Epithelial cell of esophagus (primary cell): ENCODE measurements at regions not wholly inside any gene's neighbourhood (a gene's known extent, or its start where the extent isn't known, plus 50 kb on each side); places are given as distances from the start of the nearest gene placed in this dataset.

ENCODE experiments used
- DNase-seq: peaks from one replicate; pipeline ENCODE4 v3.0.0; 2010; ENCODE audit warnings: low read depth
- H3K4me3 ChIP-seq: 2 replicates; pipeline ENCODE4 v1.5.1; 2011; ENCODE audit warnings: mild to moderate bottlenecking, low read length, control low read depth
- TF ChIP-seq, protein P1 (sequence below): IDR thresholded peaks from 2 replicates; pipeline ENCODE4 v1.5.1; 2011; ENCODE audit warnings: low read depth, mild to moderate bottlenecking, low read length, control low read depth, inconsistent platforms; ENCODE audit not compliant: insufficient read depth; ENCODE audit errors: missing control alignments

DNA sequence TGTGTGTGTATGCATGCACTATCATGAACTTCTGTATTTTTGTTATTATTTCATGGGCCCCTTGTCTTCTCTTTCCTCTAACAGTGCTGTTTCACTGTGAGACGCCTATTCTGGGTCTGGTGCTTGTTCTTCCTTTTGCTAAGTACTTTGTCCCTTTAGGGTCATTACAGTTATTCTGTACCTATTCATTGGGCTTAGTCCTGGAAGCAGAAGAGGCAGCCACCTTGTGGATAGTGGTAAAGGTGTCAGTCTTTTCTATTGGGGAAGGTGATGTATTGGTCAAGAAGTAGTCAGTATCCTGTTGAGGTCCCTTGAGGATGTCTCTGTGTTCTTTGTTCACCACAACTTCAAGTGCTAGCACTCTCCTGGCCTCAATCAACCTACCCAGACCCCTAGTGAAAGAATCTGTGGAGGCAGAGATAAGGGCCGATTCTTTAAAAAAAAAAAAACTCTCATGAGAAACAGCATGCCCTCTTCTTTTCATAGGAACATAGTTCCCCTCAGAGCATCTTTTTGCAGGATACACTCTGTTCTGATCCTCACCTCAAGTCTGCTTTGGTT, 593.8 kb downstream of the SPRY1 start:
- TF ChIP-seq, protein P1, sequence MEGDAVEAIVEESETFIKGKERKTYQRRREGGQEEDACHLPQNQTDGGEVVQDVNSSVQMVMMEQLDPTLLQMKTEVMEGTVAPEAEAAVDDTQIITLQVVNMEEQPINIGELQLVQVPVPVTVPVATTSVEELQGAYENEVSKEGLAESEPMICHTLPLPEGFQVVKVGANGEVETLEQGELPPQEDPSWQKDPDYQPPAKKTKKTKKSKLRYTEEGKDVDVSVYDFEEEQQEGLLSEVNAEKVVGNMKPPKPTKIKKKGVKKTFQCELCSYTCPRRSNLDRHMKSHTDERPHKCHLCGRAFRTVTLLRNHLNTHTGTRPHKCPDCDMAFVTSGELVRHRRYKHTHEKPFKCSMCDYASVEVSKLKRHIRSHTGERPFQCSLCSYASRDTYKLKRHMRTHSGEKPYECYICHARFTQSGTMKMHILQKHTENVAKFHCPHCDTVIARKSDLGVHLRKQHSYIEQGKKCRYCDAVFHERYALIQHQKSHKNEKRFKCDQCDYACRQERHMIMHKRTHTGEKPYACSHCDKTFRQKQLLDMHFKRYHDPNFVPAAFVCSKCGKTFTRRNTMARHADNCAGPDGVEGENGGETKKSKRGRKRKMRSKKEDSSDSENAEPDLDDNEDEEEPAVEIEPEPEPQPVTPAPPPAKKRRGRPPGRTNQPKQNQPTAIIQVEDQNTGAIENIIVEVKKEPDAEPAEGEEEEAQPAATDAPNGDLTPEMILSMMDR, result no peak
- no peak overlapping the region for H3K4me3 ChIP-seq
- DNase-seq, result no peak

DNA sequence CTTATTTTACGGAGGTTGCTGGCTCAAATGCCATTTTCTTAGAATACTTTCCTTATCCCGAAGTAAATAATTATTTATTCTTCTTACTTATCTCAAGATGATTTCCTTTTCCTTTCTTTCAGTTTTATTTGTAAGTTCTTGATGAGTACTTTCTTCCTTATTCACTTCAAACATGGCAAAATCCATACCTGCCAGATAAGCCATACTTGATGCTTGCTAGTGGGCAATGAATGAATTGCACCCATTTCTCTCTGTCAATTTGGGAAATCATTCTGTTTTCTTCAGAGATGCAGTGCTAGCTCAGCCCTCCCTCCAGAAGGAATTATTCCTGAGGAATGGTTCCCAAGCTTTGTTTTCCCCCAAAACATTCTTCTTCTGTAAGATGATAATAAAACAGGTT, 598.3 kb downstream of the SPRY1 start:
- no peak for DNase-seq
- H3K4me3 ChIP-seq, result no peak overlapping the region
- TF ChIP-seq, protein P1, result peak; percentile 34

DNA sequence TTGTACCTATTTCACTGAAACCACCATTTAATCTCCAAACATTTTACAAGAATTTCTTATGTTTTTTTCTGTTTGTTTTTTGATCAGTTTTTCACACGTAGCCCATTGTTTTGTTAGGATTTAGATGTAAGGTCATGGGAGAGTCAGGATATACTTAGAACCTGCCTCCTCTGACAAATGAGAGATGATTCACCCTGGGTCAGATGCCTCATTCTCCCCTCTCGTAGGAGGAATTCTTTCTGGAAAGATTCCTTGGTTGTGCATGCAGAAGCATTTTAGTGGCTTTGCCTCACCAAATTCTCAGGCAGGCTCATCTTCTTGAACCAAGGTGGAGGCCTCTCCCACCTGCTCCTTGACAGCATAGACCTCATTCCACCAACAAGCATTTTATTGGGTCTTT, 599.3 kb downstream of the SPRY1 start:
- TF ChIP-seq, protein P1, result no peak
- no peak overlapping the region for H3K4me3 ChIP-seq
- DNase-seq, result peak; percentile 77

DNA sequence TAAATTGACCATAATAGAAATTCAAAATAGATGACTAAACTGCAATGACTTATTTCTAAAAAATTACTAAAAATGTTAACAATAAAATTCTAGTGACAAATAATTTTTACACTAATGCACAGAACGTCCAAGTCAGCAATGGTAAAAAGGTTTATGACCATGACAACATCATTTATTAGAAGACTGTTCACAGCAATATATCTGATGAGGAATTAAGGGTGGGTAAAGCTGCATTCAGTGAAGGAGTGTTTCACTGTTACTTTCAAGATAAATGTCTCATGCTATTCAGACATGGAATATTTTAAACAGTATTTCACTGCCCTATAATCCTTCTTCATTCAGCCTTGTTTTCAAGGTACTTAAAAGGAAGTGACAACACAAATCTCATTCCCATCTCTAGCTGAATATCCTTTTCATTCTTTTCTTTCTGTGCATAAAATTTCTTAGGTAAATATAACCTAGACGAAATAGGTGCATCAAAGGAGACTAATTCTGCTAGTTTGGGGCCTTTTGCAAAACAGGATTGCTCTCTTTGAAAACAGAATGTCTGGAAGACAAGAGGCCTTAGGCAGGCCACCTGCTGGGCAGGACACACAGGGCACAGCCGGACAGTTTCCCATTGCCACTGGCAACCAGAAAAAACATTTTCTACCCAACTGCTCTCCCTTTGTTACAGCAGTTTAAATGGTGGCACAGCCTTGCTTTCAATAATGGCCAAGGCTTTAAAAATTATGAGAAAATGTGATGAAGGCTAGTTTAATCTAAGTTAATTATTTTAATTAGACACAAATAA, 600.3 kb downstream of the SPRY1 start:
- TF ChIP-seq, protein P1, result no peak
- no peak overlapping the region for H3K4me3 ChIP-seq
- DNase-seq, result no peak

DNA sequence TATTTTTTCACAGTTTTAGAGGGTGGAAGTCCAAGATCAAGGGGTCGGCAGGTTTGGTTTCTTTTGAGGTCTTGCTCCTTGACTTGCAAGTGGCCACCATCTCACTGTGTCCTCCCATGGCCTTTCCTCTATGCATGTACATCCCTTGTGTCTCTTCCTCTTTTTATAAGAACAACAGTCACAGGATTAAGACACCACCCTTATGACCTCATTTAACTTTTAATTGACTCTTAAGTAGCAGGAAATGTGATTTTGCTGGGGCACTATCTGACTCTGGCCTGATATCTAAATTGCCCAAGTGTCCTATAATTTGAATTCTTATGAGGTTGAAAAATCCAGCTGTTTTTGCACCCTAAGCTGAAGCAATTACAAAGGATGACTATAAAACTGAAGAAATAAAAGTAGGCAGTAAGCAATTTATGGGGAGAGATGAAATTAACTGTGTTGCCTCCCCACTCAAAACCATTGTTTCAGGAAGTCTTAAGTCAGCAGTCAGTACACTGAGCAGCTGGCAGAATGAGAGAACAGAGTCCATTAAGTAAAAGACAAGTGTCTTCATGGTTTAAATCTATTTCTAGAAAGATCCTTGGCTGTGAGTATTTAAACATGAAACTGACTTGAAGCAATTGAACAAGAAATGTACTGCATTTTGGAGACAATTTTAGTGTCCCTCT, 601.3 kb downstream of the SPRY1 start:
- no peak for DNase-seq
- no peak overlapping the region for H3K4me3 ChIP-seq
- TF ChIP-seq, protein P1, result no peak

DNA sequence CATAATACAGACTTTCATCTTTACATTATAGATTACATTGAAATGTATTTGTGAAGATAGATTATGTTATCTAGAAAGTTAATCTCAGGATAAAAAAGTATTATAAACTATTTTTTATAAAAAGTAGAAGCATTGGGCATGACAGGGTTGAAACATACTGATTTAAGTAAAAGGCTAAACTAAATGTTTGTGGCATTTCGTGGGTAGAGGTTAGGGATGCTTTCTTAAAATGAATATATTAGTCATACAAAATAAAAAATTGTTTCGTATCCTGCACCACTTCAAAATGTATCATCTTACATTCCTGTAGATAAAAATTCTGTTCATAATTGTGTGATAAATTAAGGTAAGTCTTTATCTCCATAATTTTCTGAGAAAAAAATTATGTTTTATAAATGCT, 603.6 kb downstream of the SPRY1 start:
- H3K4me3 ChIP-seq, result no peak overlapping the region
- TF ChIP-seq, protein P1, result no peak
- DNase-seq, result no peak

DNA sequence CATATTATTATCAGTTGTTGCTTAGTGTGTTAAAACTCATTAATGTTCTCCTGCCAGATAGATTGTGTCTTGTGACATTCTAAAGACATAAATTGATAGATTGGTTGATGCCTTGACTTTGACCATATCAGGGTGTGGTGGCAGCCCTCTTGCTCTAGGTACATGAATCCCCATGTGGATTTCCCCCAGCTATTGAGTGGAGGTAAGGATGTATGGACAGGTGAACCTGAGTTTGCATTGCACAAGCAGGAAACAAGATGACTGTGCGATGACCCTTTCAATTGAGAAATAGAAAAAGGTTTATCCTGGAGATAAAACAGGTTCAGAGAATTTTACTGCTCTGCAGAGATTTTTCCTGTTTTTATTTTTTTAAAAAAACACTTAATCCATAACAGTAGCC, 619.2 kb downstream of the SPRY1 start:
- TF ChIP-seq, protein P1, result no peak
- peak; percentile 17 for DNase-seq
- no peak overlapping the region for H3K4me3 ChIP-seq
